Osteoblast (primary cell): ENCODE measurements at regions not wholly inside any gene's neighbourhood (a gene's known extent, or its start where the extent isn't known, plus 50 kb on each side); places are given as distances from the start of the nearest gene placed in this dataset.
"Not testable (repeated sequence)": the region's sequence is repeated elsewhere in the genome, so short reads cannot be mapped to it uniquely, and the experiment has no call there.

Experiments
- DNase-seq: peaks from one replicate; pipeline ENCODE4 v3.0.0; 2011; ENCODE audit warnings: low spot score, mixed read lengths; ENCODE audit not compliant: insufficient read length; ENCODE audit errors: missing footprints
- H2AFZ ChIP-seq: 2 replicates; pipeline ENCODE4 v1.6.0; 2011; ENCODE audit warnings: mild to moderate bottlenecking, low read length
- H3K27ac ChIP-seq: 2 replicates; pipeline ENCODE4 v1.5.1; 2011; ENCODE audit warnings: mild to moderate bottlenecking, low read depth, low read length, moderate library complexity
- H3K27me3 ChIP-seq: 2 replicates; pipeline ENCODE4 v1.6.0; 2012; ENCODE audit warnings: mild to moderate bottlenecking, control low read depth, inconsistent platforms, low read length, moderate library complexity; ENCODE audit not compliant: insufficient read depth
- H3K36me3 ChIP-seq: 2 replicates; pipeline ENCODE4 v1.5.1; 2011; ENCODE audit warnings: mild to moderate bottlenecking, low read length, control low read depth, moderate library complexity; ENCODE audit not compliant: insufficient read depth
- H3K4me1 ChIP-seq: 2 replicates; pipeline ENCODE4 v1.5.1; 2011; ENCODE audit warnings: mild to moderate bottlenecking, low read length, control low read depth, moderate library complexity; ENCODE audit not compliant: insufficient read depth
- H3K4me2 ChIP-seq: 2 replicates; pipeline ENCODE4 v1.6.0; 2011; ENCODE audit warnings: mild to moderate bottlenecking, low read length; ENCODE audit not compliant: insufficient read depth
- H3K4me3 ChIP-seq: fragments of 200-600 bp; sonication (generic); 3 replicates; pipeline ENCODE4 v1.5.1; 2012; ENCODE audit warnings: mild to moderate bottlenecking, low read length, inconsistent platforms; ENCODE audit not compliant: insufficient read depth
- H3K79me2 ChIP-seq: 2 replicates; pipeline ENCODE4 v1.6.0; 2012; ENCODE audit warnings: mild to moderate bottlenecking, low read length, control low read depth, inconsistent platforms; ENCODE audit not compliant: insufficient read depth
- H3K9me3 ChIP-seq: 2 replicates; pipeline ENCODE4 v1.5.1; 2011; ENCODE audit warnings: low read depth, low read length, control low read depth
- H4K20me1 ChIP-seq: 2 replicates; pipeline ENCODE4 v1.6.0; 2012; ENCODE audit warnings: mild to moderate bottlenecking, low read length, control low read depth; ENCODE audit not compliant: insufficient read depth
- TF ChIP-seq, protein P1 (sequence below): IDR thresholded peaks from 2 replicates; pipeline ENCODE4 v1.5.1; 2011; ENCODE audit warnings: mild to moderate bottlenecking, low read depth, low read length, moderate library complexity; ENCODE audit errors: extremely low read depth

DNA sequence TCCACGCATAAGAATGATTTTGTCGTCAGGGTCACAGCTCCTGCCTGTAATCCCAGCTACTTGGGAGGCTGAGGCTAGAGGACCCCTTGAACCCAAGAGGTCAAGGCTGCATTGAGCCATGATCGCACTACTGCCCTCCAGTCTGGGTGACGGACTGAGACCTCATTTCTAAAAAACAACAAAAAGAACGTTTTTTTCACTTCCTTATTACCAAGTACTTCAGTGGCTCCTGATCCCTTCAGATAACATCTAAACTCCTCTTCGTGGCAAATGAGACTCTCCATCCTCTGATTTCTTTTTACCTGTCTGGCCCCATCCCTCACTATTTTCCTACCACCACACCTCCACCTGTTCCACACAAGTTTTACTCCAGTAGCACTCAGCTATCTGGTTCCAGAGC lies 105.4 kb upstream of the TLK1 start:
- no peaks in the 10 kb centered on the region for H3K79me2 ChIP-seq
- no peaks in the 10 kb centered on the region for H3K27me3 ChIP-seq
- no peak overlapping the region for H3K27ac ChIP-seq
- H3K9me3 ChIP-seq: no peaks in the 10 kb centered on the region
- DNase-seq: no peak
- no peaks in the 10 kb centered on the region for H3K36me3 ChIP-seq
- H2AFZ ChIP-seq: no peak overlapping the region
- H4K20me1 ChIP-seq: no peaks in the 10 kb centered on the region
- no peaks in the 10 kb centered on the region for H3K4me1 ChIP-seq
- TF ChIP-seq, protein P1, sequence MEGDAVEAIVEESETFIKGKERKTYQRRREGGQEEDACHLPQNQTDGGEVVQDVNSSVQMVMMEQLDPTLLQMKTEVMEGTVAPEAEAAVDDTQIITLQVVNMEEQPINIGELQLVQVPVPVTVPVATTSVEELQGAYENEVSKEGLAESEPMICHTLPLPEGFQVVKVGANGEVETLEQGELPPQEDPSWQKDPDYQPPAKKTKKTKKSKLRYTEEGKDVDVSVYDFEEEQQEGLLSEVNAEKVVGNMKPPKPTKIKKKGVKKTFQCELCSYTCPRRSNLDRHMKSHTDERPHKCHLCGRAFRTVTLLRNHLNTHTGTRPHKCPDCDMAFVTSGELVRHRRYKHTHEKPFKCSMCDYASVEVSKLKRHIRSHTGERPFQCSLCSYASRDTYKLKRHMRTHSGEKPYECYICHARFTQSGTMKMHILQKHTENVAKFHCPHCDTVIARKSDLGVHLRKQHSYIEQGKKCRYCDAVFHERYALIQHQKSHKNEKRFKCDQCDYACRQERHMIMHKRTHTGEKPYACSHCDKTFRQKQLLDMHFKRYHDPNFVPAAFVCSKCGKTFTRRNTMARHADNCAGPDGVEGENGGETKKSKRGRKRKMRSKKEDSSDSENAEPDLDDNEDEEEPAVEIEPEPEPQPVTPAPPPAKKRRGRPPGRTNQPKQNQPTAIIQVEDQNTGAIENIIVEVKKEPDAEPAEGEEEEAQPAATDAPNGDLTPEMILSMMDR: no peak
- no peak overlapping the region for H3K4me3 ChIP-seq
- H3K4me2 ChIP-seq: no peak overlapping the region

GRCh38 chr2:171261529-171261928 lies 100.8 kb upstream of the TLK1 start:
- not testable (repeated sequence) for H3K27me3 ChIP-seq, H3K4me2 ChIP-seq, H3K9me3 ChIP-seq, H4K20me1 ChIP-seq, H3K4me3 ChIP-seq, H3K27ac ChIP-seq, H3K36me3 ChIP-seq, H3K4me1 ChIP-seq, DNase-seq, H3K79me2 ChIP-seq
- peak overlapping the region; percentile 35 for H2AFZ ChIP-seq

DNA sequence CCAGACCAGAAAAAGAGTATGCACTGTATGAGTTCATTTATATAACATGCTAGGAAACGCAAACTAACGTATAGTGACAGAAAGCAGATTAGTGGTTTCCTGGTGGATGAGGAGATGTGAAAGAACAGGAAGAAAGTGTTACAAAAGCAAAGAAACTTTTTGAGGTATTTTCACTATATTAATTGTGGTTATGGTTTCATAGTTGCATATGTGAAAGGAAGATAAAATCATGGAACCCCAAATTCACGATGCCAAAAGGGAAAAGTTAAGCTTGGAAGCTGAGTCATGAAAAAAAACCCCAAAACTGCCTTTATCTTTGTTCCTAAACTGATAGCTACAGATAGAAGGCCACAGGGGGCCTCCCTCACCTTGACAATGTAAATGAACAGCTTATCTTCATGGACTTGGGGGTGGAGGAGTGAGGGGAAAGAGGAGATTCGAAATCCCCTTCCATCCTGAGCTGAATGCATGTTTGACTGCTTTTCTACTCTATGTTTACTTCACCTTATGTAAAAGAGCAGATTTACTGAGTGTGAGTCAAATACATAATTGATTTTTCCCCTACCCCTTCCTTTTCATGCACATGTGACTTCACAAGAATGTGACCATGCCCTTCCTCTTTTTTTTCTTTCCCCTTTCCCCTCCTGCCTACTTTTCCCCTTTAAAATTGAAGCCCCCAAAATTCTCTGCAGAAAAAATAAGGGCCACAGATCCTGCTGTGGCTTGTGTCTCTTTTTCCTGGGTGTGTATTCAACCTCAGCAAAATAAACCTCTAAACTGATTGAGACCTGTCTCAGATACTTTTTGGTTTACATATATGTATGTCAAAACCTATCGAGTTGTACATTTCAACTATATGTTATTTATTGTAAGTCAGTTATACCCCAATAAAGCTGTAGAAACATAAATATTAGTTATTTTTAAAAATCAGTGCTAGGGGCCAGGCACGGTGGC lies 100.1 kb upstream of the TLK1 start:
- Histone ChIP-seq H3K4me2 (no peak overlapping the region), H3K27ac (no peak overlapping the region), H3K4me1 (no peaks in the 10 kb centered on the region), H3K79me2 (no peaks in the 10 kb centered on the region), H3K9me3 (no peaks in the 10 kb centered on the region), H3K36me3 (no peaks in the 10 kb centered on the region), H3K27me3 (no peaks in the 10 kb centered on the region), H4K20me1 (no peaks in the 10 kb centered on the region), H3K4me3 (no peak overlapping the region), H2AFZ (no peak overlapping the region)
- no peak for DNase-seq
- TF ChIP-seq, protein P1: no peak

GRCh38 chr2:171254666-171255065 lies 94.0 kb upstream of the TLK1 start:
- DNase-seq: no peak
- no peaks in the 10 kb centered on the region for H3K79me2 ChIP-seq
- no peaks in the 10 kb centered on the region for H3K27me3 ChIP-seq
- H4K20me1 ChIP-seq: no peaks in the 10 kb centered on the region
- H3K9me3 ChIP-seq: no peaks in the 10 kb centered on the region
- TF ChIP-seq, protein P1: no peak
- no peak overlapping the region for H3K4me2 ChIP-seq
- H3K4me3 ChIP-seq: no peak overlapping the region
- H2AFZ ChIP-seq: no peak overlapping the region
- no peak overlapping the region for H3K27ac ChIP-seq
- no peaks in the 10 kb centered on the region for H3K4me1 ChIP-seq
- H3K36me3 ChIP-seq: no peaks in the 10 kb centered on the region
